ENCODE measurements at regions not wholly inside any gene's neighbourhood (a gene's known extent, or its start where the extent isn't known, plus 50 kb on each side); places are given as distances from the start of the nearest gene placed in this dataset.

GRCh38 chr7:71034243-71034642 is 97.7 kb upstream of the GALNT17 start:
- Histone ChIP-seq H3K9ac (ENCODE audit: low read length) (no peak overlapping the region), H3K36me3 (replicated peaks; ENCODE audit: low read depth, low read length) (no peaks in the 10 kb centered on the region), H2AFZ (ENCODE audit: low read depth, low read length) (no peak overlapping the region), H3K27ac (ENCODE audit: low read length) (no peak overlapping the region), H3K27me3 (ENCODE audit: low read depth, low read length) (no peaks in the 10 kb centered on the region), H3K4me2 (ENCODE audit: low read length) (no peak overlapping the region), H3K79me2 (ENCODE audit: low read length) (no peaks in the 10 kb centered on the region), H3K4me3 (ENCODE audit: low read length) (no peak overlapping the region), H3K4me1 (ENCODE audit: low read length) (no peaks in the 10 kb centered on the region), H4K20me1 (ENCODE audit: insufficient read depth, low read length) (no peaks in the 10 kb centered on the region), H3K9me3 (ENCODE audit: insufficient read depth, low read length) (no peaks in the 10 kb centered on the region)
- TF ChIP-seq CTCF (IDR thresholded peaks at IDR 0.05; ENCODE audit: low read depth, low read length), result no peak
- no peak for TF ChIP-seq EZH2phosphoT487 (IDR thresholded peaks at IDR 0.05; ENCODE audit: low read depth)

GRCh38 chr7:71042591-71042990 is 89.4 kb upstream of the GALNT17 start:
- no peak overlapping the region for H3K27ac ChIP-seq (ENCODE audit: low read length)
- H3K27me3 ChIP-seq (ENCODE audit: low read depth, low read length), result no peaks in the 10 kb centered on the region
- no peaks in the 10 kb centered on the region for H3K4me1 ChIP-seq (ENCODE audit: low read length)
- no peak overlapping the region for H3K4me2 ChIP-seq (ENCODE audit: low read length)
- TF ChIP-seq CTCF (IDR thresholded peaks at IDR 0.05; ENCODE audit: low read depth, low read length) (no peak), EZH2phosphoT487 (IDR thresholded peaks at IDR 0.05; ENCODE audit: low read depth) (no peak)
- no peaks in the 10 kb centered on the region for H3K36me3 ChIP-seq (replicated peaks; ENCODE audit: low read depth, low read length)
- no peak overlapping the region for H3K9ac ChIP-seq (ENCODE audit: low read length)
- H2AFZ ChIP-seq (ENCODE audit: low read depth, low read length), result no peak overlapping the region
- no peaks in the 10 kb centered on the region for H3K9me3 ChIP-seq (ENCODE audit: insufficient read depth, low read length)
- H3K4me3 ChIP-seq (ENCODE audit: low read length), result no peak overlapping the region
- no peaks in the 10 kb centered on the region for H3K79me2 ChIP-seq (ENCODE audit: low read length)
- no peaks in the 10 kb centered on the region for H4K20me1 ChIP-seq (ENCODE audit: insufficient read depth, low read length)

DNA sequence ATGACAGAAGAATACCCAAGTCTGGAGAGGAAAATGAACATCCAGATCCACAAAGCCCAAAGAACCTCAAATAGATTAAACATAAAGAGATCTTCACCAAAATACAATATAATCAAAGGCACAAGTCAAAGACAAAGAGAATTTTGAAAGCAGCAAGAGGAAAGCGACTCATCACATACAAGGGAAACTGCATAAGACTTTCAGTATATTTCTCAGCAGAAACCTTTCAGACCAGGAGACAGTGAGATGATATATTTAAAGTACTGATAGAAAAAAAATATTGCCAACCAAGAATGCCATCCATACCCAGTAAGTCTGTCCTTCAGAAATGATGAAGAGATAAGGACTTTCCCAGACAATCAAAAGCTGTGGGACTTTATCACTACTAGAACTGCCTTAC is 81.5 kb upstream of the GALNT17 start:
- H3K4me1 ChIP-seq (ENCODE audit: low read length), result no peaks in the 10 kb centered on the region
- H3K9ac ChIP-seq (ENCODE audit: low read length), result no peak overlapping the region
- no peaks in the 10 kb centered on the region for H4K20me1 ChIP-seq (ENCODE audit: insufficient read depth, low read length)
- H3K4me3 ChIP-seq (ENCODE audit: low read length), result no peak overlapping the region
- H3K27me3 ChIP-seq (ENCODE audit: low read depth, low read length), result no peaks in the 10 kb centered on the region
- H3K27ac ChIP-seq (ENCODE audit: low read length), result no peak overlapping the region
- H3K36me3 ChIP-seq (replicated peaks; ENCODE audit: low read depth, low read length), result no peaks in the 10 kb centered on the region
- no peak overlapping the region for H2AFZ ChIP-seq (ENCODE audit: low read depth, low read length)
- TF ChIP-seq CTCF (IDR thresholded peaks at IDR 0.05; ENCODE audit: low read depth, low read length) (no peak), EZH2phosphoT487 (IDR thresholded peaks at IDR 0.05; ENCODE audit: low read depth) (no peak)
- no peaks in the 10 kb centered on the region for H3K79me2 ChIP-seq (ENCODE audit: low read length)
- no peak overlapping the region for H3K4me2 ChIP-seq (ENCODE audit: low read length)
- H3K9me3 ChIP-seq (ENCODE audit: insufficient read depth, low read length), result no peaks in the 10 kb centered on the region

GRCh38 chr7:71055504-71055903 is 76.4 kb upstream of the GALNT17 start:
- no peak overlapping the region for H3K9ac ChIP-seq (ENCODE audit: low read length)
- TF ChIP-seq EZH2phosphoT487 (IDR thresholded peaks at IDR 0.05; ENCODE audit: low read depth) (no peak), CTCF (IDR thresholded peaks at IDR 0.05; ENCODE audit: low read depth, low read length) (no peak)
- no peak overlapping the region for H2AFZ ChIP-seq (ENCODE audit: low read depth, low read length)
- no peaks in the 10 kb centered on the region for H3K36me3 ChIP-seq (replicated peaks; ENCODE audit: low read depth, low read length)
- no peaks in the 10 kb centered on the region for H3K27me3 ChIP-seq (ENCODE audit: low read depth, low read length)
- no peak overlapping the region for H3K27ac ChIP-seq (ENCODE audit: low read length)
- no peaks in the 10 kb centered on the region for H4K20me1 ChIP-seq (ENCODE audit: insufficient read depth, low read length)
- no peaks in the 10 kb centered on the region for H3K79me2 ChIP-seq (ENCODE audit: low read length)
- H3K4me3 ChIP-seq (ENCODE audit: low read length), result no peak overlapping the region
- H3K4me1 ChIP-seq (ENCODE audit: low read length), result no peaks in the 10 kb centered on the region
- no peak overlapping the region for H3K4me2 ChIP-seq (ENCODE audit: low read length)
- H3K9me3 ChIP-seq (ENCODE audit: insufficient read depth, low read length), result no peaks in the 10 kb centered on the region
